ENCODE measurements at regions not wholly inside any gene's neighbourhood (a gene's known extent, or its start where the extent isn't known, plus 50 kb on each side); places are given as distances from the start of the nearest gene placed in this dataset.
A peak's percentile ranks its signal among the peaks of the same experiment; 100 is the strongest.
"Not testable (repeated sequence)": the region's sequence is repeated elsewhere in the genome, so short reads cannot be mapped to it uniquely, and the experiment has no call there.

DNA sequence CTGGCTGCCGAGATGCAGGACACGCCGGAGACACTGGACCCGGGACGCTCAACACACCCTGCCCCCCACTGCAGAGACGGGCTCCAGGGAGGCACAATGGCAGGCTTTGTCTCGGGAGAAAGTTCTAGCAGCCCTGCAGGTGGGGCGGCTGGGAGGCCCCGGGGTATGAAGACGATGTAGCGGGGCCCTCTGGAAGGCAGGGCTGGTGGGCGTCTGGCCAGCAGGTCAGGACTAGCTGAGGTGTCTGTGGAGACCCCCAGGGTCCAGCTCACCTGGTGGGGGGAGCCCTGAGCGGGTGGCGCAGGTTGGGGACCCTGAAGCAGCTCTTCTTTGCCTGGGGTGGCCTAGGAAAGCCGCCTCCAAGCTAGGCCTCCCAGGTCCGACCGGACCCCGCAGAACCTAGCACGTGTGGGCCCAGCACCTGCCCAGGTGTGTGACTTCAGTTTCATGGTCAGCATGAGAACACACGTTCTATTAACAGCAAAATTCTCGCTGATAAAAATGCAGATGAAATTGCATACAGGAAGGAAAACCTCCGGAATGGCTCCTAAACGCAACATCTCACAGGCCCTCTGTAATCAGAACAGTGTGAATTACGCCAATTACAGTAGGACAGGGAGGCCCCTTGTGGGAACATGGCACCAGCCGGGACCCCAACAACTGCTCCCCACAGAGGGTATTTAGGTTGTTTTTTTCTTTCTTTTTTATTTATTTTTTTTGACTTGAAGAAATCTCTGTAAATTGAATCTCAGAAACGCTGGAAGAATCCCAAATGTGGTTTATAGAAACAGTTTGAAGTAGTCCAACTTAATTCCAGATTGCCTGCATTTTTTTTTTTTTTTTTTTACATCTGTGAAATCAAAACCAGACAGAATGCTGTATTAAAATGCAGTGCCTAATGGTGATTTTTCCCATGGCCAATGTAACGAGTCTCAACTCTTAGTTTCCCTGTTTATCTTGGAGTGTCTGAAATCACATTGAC lies 195.6 kb upstream of the ZNF469 start:
- ATAC-seq: not testable (repeated sequence)

- not testable (repeated sequence) for ATAC-seq
Measured at GRCh38 chr16:88188171-88188895, 194.4 kb upstream of the ZNF469 start.

GRCh38 chr16:88190592-88191095 lies 192.1 kb upstream of the ZNF469 start:
- ATAC-seq: not testable (repeated sequence)

- not testable (repeated sequence) for ATAC-seq
Measured at GRCh38 chr16:88191168-88191567, 191.6 kb upstream of the ZNF469 start.

GRCh38 chr16:88192601-88193000 lies 190.2 kb upstream of the ZNF469 start:
- ATAC-seq: no peak

GRCh38 chr16:88193706-88194396 lies 188.9 kb upstream of the ZNF469 start:
- peak; percentile 93 for ATAC-seq

- peak; percentile 13 for ATAC-seq
Measured at GRCh38 chr16:88194397-88195268, 188.1 kb upstream of the ZNF469 start.

DNA sequence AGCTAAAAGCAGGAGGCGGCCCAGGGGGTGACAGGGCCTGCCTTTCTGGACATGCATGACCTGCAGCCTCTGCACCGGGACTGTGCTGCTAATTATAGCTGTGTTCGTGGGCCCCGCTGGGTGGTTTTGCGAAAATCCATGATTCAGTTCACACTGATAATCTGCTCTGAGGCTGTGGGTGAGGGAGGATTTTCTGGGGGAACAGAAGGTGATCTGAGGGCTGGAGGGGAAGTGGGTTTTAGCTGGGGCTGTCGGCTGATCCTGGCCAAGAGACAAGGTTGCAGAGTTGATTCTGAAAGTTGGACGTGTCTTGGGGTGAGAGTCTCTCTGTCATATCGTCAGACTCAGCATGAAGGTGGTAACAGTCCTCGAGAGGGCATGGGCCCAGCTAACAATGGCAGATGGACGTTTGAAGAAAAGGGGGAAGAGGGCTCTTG lies 187.5 kb upstream of the ZNF469 start:
- no peak for ATAC-seq

DNA sequence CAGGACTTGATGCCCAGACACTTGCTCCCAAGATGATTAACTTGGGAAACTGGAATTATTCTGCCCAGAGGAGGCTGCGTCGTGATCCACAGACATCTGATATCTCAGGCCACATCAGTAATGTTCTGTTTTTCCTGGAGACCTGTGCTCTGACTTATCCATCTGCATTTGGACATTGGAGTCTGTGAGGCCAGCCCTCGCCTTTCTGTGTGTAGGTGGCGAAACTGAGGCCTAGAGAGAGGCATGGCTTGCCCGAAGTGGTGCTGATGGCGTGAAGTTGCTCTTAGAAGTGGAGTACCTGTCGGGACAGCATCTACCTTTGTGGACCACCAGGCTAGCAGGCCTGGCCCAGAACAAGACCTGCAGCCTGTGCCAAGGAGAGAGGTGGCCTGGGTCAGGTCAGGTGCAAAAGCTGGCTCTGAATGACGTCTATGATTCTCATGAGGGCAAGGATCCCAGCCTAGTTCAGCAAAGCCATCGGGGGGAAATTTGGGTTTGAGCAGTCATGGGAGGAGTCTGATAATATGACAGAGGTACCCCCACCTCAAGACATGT lies 186.8 kb upstream of the ZNF469 start:
- no peak for ATAC-seq

DNA sequence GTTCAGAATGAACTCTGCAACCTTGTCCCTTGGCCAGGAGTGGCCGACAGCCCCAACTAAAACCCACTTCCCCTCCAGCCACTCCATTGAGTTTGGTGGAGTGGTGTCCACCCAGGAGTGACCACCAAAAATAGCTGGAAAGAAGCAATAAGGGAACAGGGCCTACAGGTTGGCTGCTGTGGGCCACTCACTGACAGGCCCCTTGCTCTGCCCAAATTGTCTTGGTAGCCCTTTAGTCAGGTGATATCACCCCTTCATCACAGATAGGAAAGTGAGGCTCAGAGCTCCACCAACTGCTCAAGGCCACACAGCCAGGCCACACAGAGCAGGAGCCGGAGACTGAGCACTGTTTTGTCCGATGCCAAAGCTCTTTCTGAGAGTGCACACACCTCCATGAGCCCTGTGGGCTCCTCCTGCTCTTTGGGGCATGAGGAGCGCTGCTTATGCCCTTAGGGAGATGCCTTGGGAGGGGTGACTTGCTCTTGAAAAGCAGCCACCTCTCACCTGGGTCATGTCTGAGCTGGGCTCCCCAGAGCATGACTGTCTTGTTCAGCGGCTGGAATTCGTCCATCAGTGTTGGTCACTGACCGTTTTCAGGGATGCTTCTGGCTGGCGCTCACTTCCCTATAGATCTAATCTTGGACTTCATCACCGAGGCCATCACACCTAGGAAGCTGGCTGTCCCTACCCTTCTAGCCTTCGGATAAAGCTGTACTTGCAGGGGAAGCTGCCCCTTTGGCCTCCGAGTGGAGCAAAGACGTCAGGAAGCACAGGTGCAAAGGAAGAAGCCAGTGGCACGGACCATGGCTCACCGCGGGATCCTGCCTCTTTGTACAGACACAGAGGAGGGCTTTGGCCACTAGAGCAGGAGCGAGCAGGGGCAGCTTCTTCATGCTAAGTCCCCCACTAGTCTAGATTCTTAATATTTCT lies 186.0 kb upstream of the ZNF469 start:
- no peak for ATAC-seq

- ATAC-seq: no peak
Measured at GRCh38 chr16:88197481-88198456, 185.0 kb upstream of the ZNF469 start.

DNA sequence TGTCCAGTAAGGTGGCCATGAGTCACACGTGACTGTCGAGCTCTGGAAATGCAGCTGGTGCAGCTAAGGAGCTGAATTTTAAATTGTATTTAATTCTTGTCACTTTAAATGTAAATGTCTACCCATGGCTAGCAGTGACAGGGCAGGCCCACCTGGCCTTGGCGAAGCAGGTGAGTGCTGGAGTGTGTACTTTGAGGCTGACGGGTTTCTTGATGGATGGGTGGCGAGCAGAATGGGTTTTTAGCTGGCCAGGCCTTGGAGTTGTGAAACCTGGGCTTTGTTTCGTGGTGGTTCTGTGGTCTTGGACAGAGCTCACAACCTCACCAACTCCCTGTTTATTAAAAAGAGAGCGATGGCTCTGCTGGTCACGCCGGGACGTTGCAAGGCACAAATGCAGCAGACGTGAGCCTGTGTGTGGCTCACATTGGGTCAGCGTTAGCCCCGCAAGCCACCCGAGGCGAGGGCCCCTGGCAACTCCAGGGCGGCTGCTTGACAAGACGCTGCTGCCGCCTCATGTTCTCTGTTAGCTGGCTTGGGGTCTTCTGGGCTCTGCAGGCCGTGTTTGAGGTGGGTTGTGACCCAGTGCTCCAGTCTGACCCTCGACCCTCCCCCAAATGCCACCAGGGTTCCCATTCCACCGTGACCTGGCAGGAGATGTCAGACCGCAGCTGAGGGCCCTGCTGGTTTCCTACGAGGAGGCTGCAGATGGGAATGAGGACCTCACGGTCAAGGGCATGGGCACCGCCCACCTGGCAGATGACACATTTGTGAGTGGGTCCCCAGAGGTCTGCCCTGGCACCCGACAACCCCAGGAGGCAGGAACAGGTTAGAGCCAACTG lies 184.1 kb upstream of the ZNF469 start:
- ATAC-seq: not testable (repeated sequence)

DNA sequence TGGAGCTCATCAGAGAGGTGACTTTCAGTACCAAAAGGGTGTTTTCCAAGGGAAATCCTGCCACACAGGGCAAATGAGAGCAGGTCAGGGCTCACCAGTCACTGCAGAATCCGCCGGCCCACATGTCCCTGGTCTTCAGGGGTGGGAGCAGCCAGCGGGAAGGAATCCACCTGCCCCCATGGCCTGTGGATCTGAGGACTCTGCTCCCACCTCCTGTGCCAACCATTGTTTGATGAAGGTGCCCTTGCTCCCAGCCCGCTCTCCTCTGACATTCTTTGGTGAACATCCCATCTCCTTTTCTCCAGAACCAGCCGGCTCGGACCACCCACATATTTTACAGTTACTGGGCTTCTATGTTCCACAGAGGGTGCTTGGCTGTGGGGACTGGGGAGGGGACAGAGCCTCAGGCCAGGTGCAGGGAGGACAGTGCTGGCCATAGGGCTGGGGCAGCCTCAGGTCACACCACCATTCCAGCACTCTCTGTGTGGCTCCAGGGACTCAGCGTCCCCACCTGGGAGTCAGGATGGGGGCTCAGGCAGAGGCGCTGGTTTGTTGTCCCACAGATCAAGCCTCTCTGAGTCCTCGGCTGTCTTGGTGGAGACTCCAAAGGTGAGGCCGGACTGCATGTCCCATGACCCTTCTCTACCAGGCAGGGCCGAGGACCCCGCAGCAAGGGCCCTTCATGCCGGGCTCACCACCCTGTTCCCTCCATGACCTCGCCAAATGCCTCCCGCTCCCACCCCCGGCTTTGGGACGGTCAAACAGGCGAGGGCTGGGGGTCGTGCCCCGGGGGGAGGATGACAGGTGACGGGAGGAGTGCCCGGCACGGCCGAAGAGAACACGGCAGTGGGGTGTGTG lies 183.2 kb upstream of the ZNF469 start:
- not testable (repeated sequence) for ATAC-seq

DNA sequence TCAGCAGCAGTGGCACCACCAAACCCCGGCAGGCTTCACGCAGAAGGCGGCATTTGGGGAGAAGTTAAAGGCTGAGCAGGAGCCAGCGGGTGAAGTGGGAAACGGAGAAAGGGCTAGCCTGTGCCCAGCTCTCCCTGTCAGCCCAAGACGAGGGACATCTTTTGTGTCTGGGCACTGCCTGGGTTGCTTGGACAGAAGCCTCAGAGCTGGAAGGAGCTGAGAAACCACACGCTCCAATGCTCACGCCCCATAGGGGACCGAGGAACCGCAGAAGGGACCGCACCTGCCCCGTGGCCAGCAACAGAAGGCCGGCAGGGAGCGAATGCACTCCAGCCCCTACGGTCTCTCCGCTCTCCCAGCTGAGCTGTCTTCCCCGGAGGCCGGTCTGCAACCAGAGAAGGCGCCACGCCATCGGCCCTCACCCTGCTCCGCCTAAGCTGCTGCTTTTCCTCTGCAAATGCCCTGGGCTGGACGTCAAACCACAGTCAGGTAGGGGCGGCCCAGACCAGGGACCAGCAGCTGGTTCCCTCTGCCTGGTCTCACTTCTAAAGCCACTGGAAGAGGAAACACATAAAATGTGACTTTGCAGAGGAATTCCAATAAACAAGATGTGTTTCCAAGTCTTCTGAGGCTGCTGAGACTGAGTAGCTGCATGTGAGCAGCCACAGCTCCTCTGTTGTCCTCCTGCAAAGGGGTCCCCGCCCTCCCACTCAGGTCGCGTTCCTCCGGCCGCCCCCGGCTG lies 182.4 kb upstream of the ZNF469 start:
- ATAC-seq: not testable (repeated sequence)

DNA sequence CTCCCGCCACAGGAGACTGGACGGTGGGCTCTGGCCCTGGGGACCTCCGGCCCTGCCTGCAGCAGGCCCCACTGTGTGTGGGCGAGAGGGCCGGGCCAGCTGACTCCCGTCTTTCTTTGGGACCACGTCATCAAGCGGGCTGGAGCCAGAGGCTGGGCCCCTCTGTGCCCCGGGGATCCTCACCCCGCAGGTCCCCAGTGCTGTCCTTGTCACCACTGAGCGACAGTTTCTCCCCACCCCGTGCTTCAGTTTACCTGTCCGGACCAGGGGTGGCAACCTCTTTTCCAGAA lies 181.9 kb upstream of the ZNF469 start:
- no peak for ATAC-seq

- ATAC-seq: not testable (repeated sequence)
Measured at GRCh38 chr16:88201611-88202010, 181.1 kb upstream of the ZNF469 start.
